MM.1S (cell line): ENCODE measurements at regions not wholly inside any gene's neighbourhood (a gene's known extent, or its start where the extent isn't known, plus 50 kb on each side); places are given as distances from the start of the nearest gene placed in this dataset.

Experiments used
- DNase-seq: peaks from one replicate; pipeline ENCODE4 v3.0.0-alpha.2; 2015
- H2AFZ ChIP-seq: fragments of 300-600 bp; sonication (generic); 2 replicates; pipeline ENCODE4 v1.6.0; 2016; ENCODE audit warnings: antibody characterized with exemption, low read length
- H3F3A ChIP-seq: fragments of 300-600 bp; sonication (generic); 2 replicates; pipeline ENCODE4 v1.6.1; 2016; ENCODE audit warnings: mild to moderate bottlenecking, antibody characterized with exemption, low read length, moderate library complexity, mixed read lengths; ENCODE audit not compliant: insufficient read depth
- H3K27ac ChIP-seq: fragments of 300-600 bp; sonication (generic); 2 replicates; pipeline ENCODE4 v1.5.1; 2016; ENCODE audit warnings: mild to moderate bottlenecking, low read length
- H3K27me3 ChIP-seq: fragments of 300-600 bp; sonication (generic); replicated peaks from 2 replicates; pipeline ENCODE4 v1.6.0; 2016; ENCODE audit warnings: low read length; ENCODE audit not compliant: insufficient read depth
- H3K36me3 ChIP-seq: fragments of 300-600 bp; sonication (generic); replicated peaks from 2 replicates; pipeline ENCODE4 v1.6.1; 2016; ENCODE audit warnings: mild to moderate bottlenecking, low read length, mixed read lengths; ENCODE audit not compliant: insufficient read depth
- H3K4me1 ChIP-seq: fragments of 300-600 bp; sonication (generic); 2 replicates; pipeline ENCODE4 v1.6.1; 2016; ENCODE audit warnings: low read length, mixed read lengths
- H3K4me2 ChIP-seq: fragments of 300-600 bp; sonication (generic); 2 replicates; pipeline ENCODE4 v1.6.0; 2016; ENCODE audit warnings: low read depth, low read length
- H3K4me3 ChIP-seq: fragments of 300-600 bp; sonication (generic); 2 replicates; pipeline ENCODE4 v1.5.1; 2016; ENCODE audit warnings: low read length, mixed read lengths
- H3K79me2 ChIP-seq: fragments of 300-600 bp; sonication (generic); 2 replicates; pipeline ENCODE4 v1.6.1; 2016; ENCODE audit warnings: mixed run types, low read length, mixed read lengths
- H3K9ac ChIP-seq: fragments of 300-600 bp; sonication (generic); 2 replicates; pipeline ENCODE4 v1.6.1; 2016; ENCODE audit warnings: low read length, mixed read lengths
- H3K9me2 ChIP-seq: fragments of 300-600 bp; sonication (generic); replicated peaks from 2 replicates; pipeline ENCODE4 v1.6.1; 2016; ENCODE audit warnings: mild to moderate bottlenecking, low read length, mixed read lengths; ENCODE audit not compliant: insufficient read depth
- H3K9me3 ChIP-seq: fragments of 300-600 bp; sonication (generic); replicated peaks from 2 replicates; pipeline ENCODE4 v1.6.1; 2016; ENCODE audit warnings: mild to moderate bottlenecking, low read length, mixed read lengths; ENCODE audit not compliant: insufficient read depth
- H4K20me1 ChIP-seq: fragments of 300-600 bp; sonication (generic); 2 replicates; pipeline ENCODE4 v1.6.1; 2016; ENCODE audit warnings: mild to moderate bottlenecking, low read length, moderate library complexity, mixed read lengths; ENCODE audit not compliant: insufficient read depth
- CTCF ChIP-seq: fragments of 300-600 bp; sonication (generic); IDR thresholded peaks from 2 replicates; pipeline ENCODE4 v1.5.1; 2016; ENCODE audit warnings: antibody characterized with exemption, low read length, mixed read lengths
- EZH2 ChIP-seq: fragments of 300-600 bp; sonication (generic); optimal IDR thresholded peaks from 2 replicates; pipeline ENCODE3; 2017; ENCODE audit warnings: low read depth, mild to moderate bottlenecking, antibody characterized with exemption, low read length, mixed read lengths
- EZH2phosphoT487 ChIP-seq: fragments of 300-600 bp; sonication (generic); IDR thresholded peaks from 2 replicates; pipeline ENCODE4 v1.6.1; 2018; ENCODE audit warnings: antibody characterized with exemption, low read length

GRCh38 chr11:79564288-79564925 is 123.6 kb upstream of the TENM4 start:
- no peak overlapping the region for H3K9ac ChIP-seq
- no peaks in the 10 kb centered on the region for H3K9me3 ChIP-seq
- H3K27me3 ChIP-seq: no peaks in the 10 kb centered on the region
- H3K27ac ChIP-seq: no peak overlapping the region
- no peaks in the 10 kb centered on the region for H3F3A ChIP-seq
- H3K4me3 ChIP-seq: no peak overlapping the region
- no peaks in the 10 kb centered on the region for H3K79me2 ChIP-seq
- H2AFZ ChIP-seq: no peak overlapping the region
- H3K4me1 ChIP-seq: no peaks in the 10 kb centered on the region
- H3K4me2 ChIP-seq: no peak overlapping the region
- no peak for DNase-seq
- no peaks in the 10 kb centered on the region for H3K9me2 ChIP-seq
- TF ChIP-seq CTCF (no peak), EZH2 (no peak), EZH2phosphoT487 (no peak)
- H4K20me1 ChIP-seq: no peaks in the 10 kb centered on the region
- no peaks in the 10 kb centered on the region for H3K36me3 ChIP-seq

GRCh38 chr11:79561496-79561895 is 120.7 kb upstream of the TENM4 start:
- no peaks in the 10 kb centered on the region for H3K9me3 ChIP-seq
- no peak overlapping the region for H3K9ac ChIP-seq
- no peak for TF ChIP-seq EZH2
- no peak for TF ChIP-seq CTCF
- no peak for TF ChIP-seq EZH2phosphoT487

GRCh38 chr11:79550809-79551208 is 110.0 kb upstream of the TENM4 start:
- Histone ChIP-seq H3K9me3 (no peaks in the 10 kb centered on the region), H3K4me3 (no peak overlapping the region), H3K4me2 (no peak overlapping the region), H3K79me2 (no peaks in the 10 kb centered on the region), H3K27me3 (no peaks in the 10 kb centered on the region), H3F3A (no peaks in the 10 kb centered on the region), H3K36me3 (no peaks in the 10 kb centered on the region), H3K27ac (no peak overlapping the region), H3K9me2 (no peaks in the 10 kb centered on the region), H4K20me1 (no peaks in the 10 kb centered on the region), H3K4me1 (no peaks in the 10 kb centered on the region), H2AFZ (no peak overlapping the region), H3K9ac (no peak overlapping the region)
- TF ChIP-seq EZH2phosphoT487 (no peak), CTCF (no peak), EZH2 (no peak)
- no peak for DNase-seq

More at GRCh38 chr11:79561496-79561895, 120.7 kb upstream of the TENM4 start:
- no peak for DNase-seq
- no peaks in the 10 kb centered on the region for H3K9me2 ChIP-seq
- no peak overlapping the region for H2AFZ ChIP-seq
- no peaks in the 10 kb centered on the region for H3K4me1 ChIP-seq
- H4K20me1 ChIP-seq: no peaks in the 10 kb centered on the region
- no peak overlapping the region for H3K4me3 ChIP-seq
- H3K4me2 ChIP-seq: no peak overlapping the region
- no peak overlapping the region for H3K27ac ChIP-seq
- no peaks in the 10 kb centered on the region for H3F3A ChIP-seq
- H3K79me2 ChIP-seq: no peaks in the 10 kb centered on the region
- H3K36me3 ChIP-seq: no peaks in the 10 kb centered on the region
- no peaks in the 10 kb centered on the region for H3K27me3 ChIP-seq
